ENCODE measurements at regions not wholly inside any gene's neighbourhood (a gene's known extent, or its start where the extent isn't known, plus 50 kb on each side); places are given as distances from the start of the nearest gene placed in this dataset.

GRCh38 chr15:69624155-69624520, 171.5 kb downstream of the RPLP1 start:
- DNase-seq (ENCODE audit: extremely low read depth, low read depth, low spot score): no peak

GRCh38 chr15:69624816-69625215, 172.2 kb downstream of the RPLP1 start:
- no peak for DNase-seq (ENCODE audit: extremely low read depth, low read depth, low spot score)

GRCh38 chr15:69625328-69625727, 172.7 kb downstream of the RPLP1 start:
- no peak for DNase-seq (ENCODE audit: extremely low read depth, low read depth, low spot score)

GRCh38 chr15:69626095-69627066, 173.8 kb downstream of the RPLP1 start:
- DNase-seq (ENCODE audit: extremely low read depth, low read depth, low spot score): no peak

- no peak for DNase-seq (ENCODE audit: extremely low read depth, low read depth, low spot score)
These were observed 175.0 kb downstream of the RPLP1 start for GRCh38 chr15:69627548-69628158.

GRCh38 chr15:69628256-69629093, 175.9 kb downstream of the RPLP1 start:
- DNase-seq (ENCODE audit: extremely low read depth, low read depth, low spot score): no peak

- no peak for DNase-seq (ENCODE audit: extremely low read depth, low read depth, low spot score)
These were observed 177.1 kb downstream of the RPLP1 start for GRCh38 chr15:69629631-69630161.

GRCh38 chr15:69631005-69631404, 178.4 kb downstream of the RPLP1 start:
- DNase-seq (ENCODE audit: extremely low read depth, low read depth, low spot score): no peak

- DNase-seq (ENCODE audit: extremely low read depth, low read depth, low spot score): no peak
These were observed 179.4 kb downstream of the RPLP1 start for GRCh38 chr15:69631978-69632377.

- no peak for DNase-seq (ENCODE audit: extremely low read depth, low read depth, low spot score)
These were observed 182.2 kb downstream of the RPLP1 start for GRCh38 chr15:69634860-69635259.

- DNase-seq (ENCODE audit: extremely low read depth, low read depth, low spot score): no peak
These were observed 183.7 kb downstream of the RPLP1 start for GRCh38 chr15:69636169-69636915.

- DNase-seq (ENCODE audit: extremely low read depth, low read depth, low spot score): no peak
These were observed 185.2 kb downstream of the RPLP1 start for GRCh38 chr15:69637818-69638217.

- no peak for DNase-seq (ENCODE audit: extremely low read depth, low read depth, low spot score)
These were observed 190.9 kb downstream of the RPLP1 start for GRCh38 chr15:69643476-69643875.

- no peak for DNase-seq (ENCODE audit: extremely low read depth, low read depth, low spot score)
These were observed 191.4 kb downstream of the RPLP1 start for GRCh38 chr15:69643971-69644370.

GRCh38 chr15:69644876-69645275, 192.3 kb downstream of the RPLP1 start:
- no peak for DNase-seq (ENCODE audit: extremely low read depth, low read depth, low spot score)

GRCh38 chr15:69647142-69647513, 194.5 kb downstream of the RPLP1 start:
- no peak for DNase-seq (ENCODE audit: extremely low read depth, low read depth, low spot score)

GRCh38 chr15:69648212-69648611, 195.6 kb downstream of the RPLP1 start:
- DNase-seq (ENCODE audit: extremely low read depth, low read depth, low spot score): no peak

- no peak for DNase-seq (ENCODE audit: extremely low read depth, low read depth, low spot score)
These were observed 196.4 kb downstream of the RPLP1 start for GRCh38 chr15:69648775-69649735.

- no peak for DNase-seq (ENCODE audit: extremely low read depth, low read depth, low spot score)
These were observed 199.7 kb downstream of the RPLP1 start for GRCh38 chr15:69652293-69652692.
